Upper lobe of right lung (tissue), 1 donor: ENCODE measurements at regions not wholly inside any gene's neighbourhood (a gene's known extent, or its start where the extent isn't known, plus 50 kb on each side); places are given as distances from the start of the nearest gene placed in this dataset.
"Not testable (repeated sequence)": the region's sequence is repeated elsewhere in the genome, so short reads cannot be mapped to it uniquely, and the experiment has no call there.

Experiments used
- ATAC-seq: fragments of 200-7000 bp; cut with Tn5 transposase; one replicate; pipeline ENCODE4 v1.9.1; 2020; ENCODE audit warnings: mild to moderate bottlenecking, moderate library complexity
- DNase-seq: peaks from one replicate; pipeline ENCODE4 v3.0.0-alpha.2; 2020
- H3K27ac ChIP-seq: fragments of 200-600 bp; one replicate; pipeline ENCODE4 v1.8.0; 2022
- H3K27me3 ChIP-seq: fragments of 200-600 bp; one replicate; pipeline ENCODE4 v1.8.0; 2022; ENCODE audit warnings: mild to moderate bottlenecking
- H3K36me3 ChIP-seq: fragments of 200-600 bp; one replicate; pipeline ENCODE4 v1.8.0; 2022
- H3K4me1 ChIP-seq: fragments of 200-600 bp; one replicate; pipeline ENCODE4 v1.8.0; 2022
- H3K4me3 ChIP-seq: fragments of 200-600 bp; one replicate; pipeline ENCODE4 v1.8.0; 2022; ENCODE audit warnings: mild to moderate bottlenecking
- H3K9me3 ChIP-seq: fragments of 200-600 bp; one replicate; pipeline ENCODE4 v1.8.0; 2022
- intact Hi-C: fragments of 100-400 bp; cut with DNase I; formaldehyde crosslinking; loops from one replicate; pipeline ENCODE4 v1.11.0; 2022
- TF ChIP-seq, protein P1 (sequence below): fragments of 200-600 bp; IDR thresholded peaks from one replicate; pipeline ENCODE4 v1.8.0; 2022; ENCODE audit warnings: antibody characterized with exemption
- donor health status: DM: no; HTN: yes; CAD: no; lungs with severe emphysema.

DNA sequence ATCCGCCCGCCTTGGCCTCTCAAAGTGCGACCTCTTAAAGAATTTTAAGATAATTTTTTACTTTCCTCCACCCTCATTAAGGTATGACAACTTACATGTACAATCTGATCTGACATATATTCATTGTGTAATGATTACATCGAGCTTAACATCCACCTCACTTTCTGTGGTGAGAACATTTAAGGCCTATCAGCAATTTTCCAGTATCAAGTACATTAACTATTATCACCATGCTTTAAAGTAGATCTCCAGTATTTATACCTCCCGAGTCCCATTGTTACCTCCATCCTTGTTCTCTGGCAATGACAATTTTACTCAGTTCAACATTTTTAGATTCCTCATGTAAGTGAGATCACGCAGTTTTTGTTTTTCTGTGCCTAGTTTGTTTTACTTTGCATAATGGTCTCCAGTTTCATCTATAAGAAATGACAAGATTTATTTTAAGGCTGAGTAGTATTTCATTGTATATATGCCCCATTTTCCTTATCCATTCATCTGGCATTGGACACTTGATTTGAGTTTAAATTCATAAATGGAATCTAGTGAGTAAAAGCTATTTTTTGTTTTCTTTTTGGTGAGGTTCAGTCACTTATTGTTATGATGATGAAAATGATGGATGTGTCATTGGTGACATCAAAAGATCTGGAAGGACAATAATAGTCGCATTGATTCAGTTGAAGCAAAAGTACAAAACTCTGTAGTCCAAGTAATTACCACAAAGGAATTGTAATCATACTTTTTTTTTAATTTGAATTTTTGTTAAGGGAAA, 87.0 kb downstream of the OR2B2 start:
- Histone ChIP-seq H3K27me3 (peaks cover 9% of the 10 kb centered on the region), H3K36me3 (no peaks in the 10 kb centered on the region), H3K9me3 (no peaks in the 10 kb centered on the region), H3K4me1 (no peaks in the 10 kb centered on the region), H3K4me3 (peak overlapping the region; percentile 49), H3K27ac (peak overlapping the region; percentile 60)
- intact Hi-C loops: no loop called here
- TF ChIP-seq, protein P1, sequence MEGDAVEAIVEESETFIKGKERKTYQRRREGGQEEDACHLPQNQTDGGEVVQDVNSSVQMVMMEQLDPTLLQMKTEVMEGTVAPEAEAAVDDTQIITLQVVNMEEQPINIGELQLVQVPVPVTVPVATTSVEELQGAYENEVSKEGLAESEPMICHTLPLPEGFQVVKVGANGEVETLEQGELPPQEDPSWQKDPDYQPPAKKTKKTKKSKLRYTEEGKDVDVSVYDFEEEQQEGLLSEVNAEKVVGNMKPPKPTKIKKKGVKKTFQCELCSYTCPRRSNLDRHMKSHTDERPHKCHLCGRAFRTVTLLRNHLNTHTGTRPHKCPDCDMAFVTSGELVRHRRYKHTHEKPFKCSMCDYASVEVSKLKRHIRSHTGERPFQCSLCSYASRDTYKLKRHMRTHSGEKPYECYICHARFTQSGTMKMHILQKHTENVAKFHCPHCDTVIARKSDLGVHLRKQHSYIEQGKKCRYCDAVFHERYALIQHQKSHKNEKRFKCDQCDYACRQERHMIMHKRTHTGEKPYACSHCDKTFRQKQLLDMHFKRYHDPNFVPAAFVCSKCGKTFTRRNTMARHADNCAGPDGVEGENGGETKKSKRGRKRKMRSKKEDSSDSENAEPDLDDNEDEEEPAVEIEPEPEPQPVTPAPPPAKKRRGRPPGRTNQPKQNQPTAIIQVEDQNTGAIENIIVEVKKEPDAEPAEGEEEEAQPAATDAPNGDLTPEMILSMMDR: no peak
- DNase-seq: no peak
- no peak for ATAC-seq

DNA sequence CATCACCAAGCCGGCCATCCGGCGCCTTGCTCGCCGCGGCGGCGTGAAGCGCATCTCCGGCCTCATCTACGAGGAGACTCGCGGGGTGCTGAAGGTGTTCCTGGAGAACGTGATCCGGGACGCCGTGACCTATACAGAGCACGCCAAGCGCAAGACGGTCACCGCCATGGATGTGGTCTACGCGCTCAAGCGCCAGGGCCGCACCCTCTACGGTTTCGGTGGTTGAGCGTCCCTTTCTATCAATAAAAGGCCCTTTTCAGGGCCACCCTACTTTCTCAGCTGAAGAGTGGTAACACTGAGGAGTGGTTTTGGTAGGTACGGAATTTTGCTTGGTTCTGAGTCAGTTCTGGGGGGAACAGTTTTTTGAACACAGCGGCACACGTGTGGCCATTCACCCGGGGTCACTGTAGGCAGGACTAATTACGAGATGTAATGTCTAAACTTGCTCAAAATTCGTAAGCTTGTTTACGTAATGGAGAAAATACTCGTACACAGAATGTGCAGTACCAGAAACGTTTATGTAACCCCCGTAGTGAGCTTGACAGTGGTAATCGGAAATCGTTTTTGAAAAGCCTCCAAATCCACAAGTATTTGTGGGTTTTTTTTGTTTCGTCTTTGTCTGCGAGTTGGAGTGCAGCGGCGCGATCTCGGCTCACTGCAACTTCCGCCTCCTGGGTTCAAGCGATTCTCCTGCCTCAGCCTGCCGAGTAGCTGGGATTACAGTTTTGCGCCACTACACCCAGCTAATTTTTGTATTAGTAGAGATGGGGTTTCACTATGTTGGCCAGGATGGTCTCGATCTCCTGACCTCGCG, 87.8 kb downstream of the OR2B2 start:
- H3K27me3 ChIP-seq: not testable (repeated sequence)
- H3K4me3 ChIP-seq: peak overlapping the region; percentile 49
- peak; percentile 66 for DNase-seq

DNA sequence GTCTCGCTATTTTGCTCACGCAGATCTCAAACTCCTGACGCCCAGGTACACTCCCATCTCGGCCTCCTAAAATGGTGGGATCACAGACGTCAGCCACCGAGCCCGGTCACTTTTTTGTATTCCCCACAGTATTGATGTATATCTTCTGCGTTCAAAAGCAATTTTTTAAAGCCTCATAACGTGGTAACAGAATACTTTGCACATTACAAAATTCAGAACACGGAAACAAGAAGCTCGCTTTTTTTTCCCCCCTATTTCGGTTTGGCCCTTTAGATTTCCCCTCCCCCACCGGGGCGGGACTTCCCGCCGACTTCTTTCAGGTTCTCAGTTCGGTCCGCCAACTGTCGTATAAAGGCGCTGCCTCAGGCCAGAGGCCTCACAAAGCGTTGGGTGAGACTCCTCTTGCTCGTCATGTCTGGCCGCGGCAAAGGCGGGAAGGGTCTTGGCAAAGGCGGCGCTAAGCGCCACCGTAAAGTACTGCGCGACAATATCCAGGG, 88.4 kb downstream of the OR2B2 start:
- peak overlapping the region; percentile 49 for H3K4me3 ChIP-seq
- intact Hi-C loops: not testable (repeated sequence)
- H3K27ac ChIP-seq: peak overlapping the region; percentile 65

More for the DNA sequence above, 87.8 kb downstream of the OR2B2 start:
- H3K4me1 ChIP-seq, H3K36me3 ChIP-seq, H3K9me3 ChIP-seq, intact Hi-C loops: not testable (repeated sequence)
- H3K27ac ChIP-seq: peak overlapping the region; percentile 60
- ATAC-seq: peak; percentile 86

GRCh38 chr6:27816906-27817305, 95.3 kb downstream of the OR2B2 start:
- no peak for ATAC-seq

More for the DNA sequence above, 88.4 kb downstream of the OR2B2 start:
- ATAC-seq: peak; percentile 96
- not testable (repeated sequence) for H3K4me1 ChIP-seq, H3K36me3 ChIP-seq, H3K9me3 ChIP-seq
- peaks cover 11% of the 10 kb centered on the region for H3K27me3 ChIP-seq
- DNase-seq: peak; percentile 71

GRCh38 chr6:27814665-27815424, 97.4 kb downstream of the OR2B2 start:
- peak overlapping the region; percentile 45 for H3K4me3 ChIP-seq
- intact Hi-C loops: no loop called here
- no peaks in the 10 kb centered on the region for H3K9me3 ChIP-seq
- peaks cover 25% of the 10 kb centered on the region for H3K27me3 ChIP-seq
- ATAC-seq (peak; percentile 83), DNase-seq (no peak)
- no peaks in the 10 kb centered on the region for H3K4me1 ChIP-seq
- H3K27ac ChIP-seq: no peak overlapping the region
- H3K36me3 ChIP-seq: no peaks in the 10 kb centered on the region
- TF ChIP-seq, protein P1: no peak

More at GRCh38 chr6:27816906-27817305, 95.3 kb downstream of the OR2B2 start:
- no peak overlapping the region for H3K27ac ChIP-seq
- H3K4me3 ChIP-seq: no peak overlapping the region
- no peak for DNase-seq
- TF ChIP-seq, protein P1: no peak
- no peaks in the 10 kb centered on the region for H3K9me3 ChIP-seq
- H3K27me3 ChIP-seq: peaks cover 25% of the 10 kb centered on the region
- no peaks in the 10 kb centered on the region for H3K36me3 ChIP-seq
- intact Hi-C loops: no loop called here
- H3K4me1 ChIP-seq: no peaks in the 10 kb centered on the region

- DNase-seq, H3K4me1 ChIP-seq, H3K9me3 ChIP-seq, H3K36me3 ChIP-seq, intact Hi-C loops, H3K27ac ChIP-seq: not testable (repeated sequence)
- peak; percentile 52 for ATAC-seq
- Histone ChIP-seq H3K27me3 (peaks cover 25% of the 10 kb centered on the region), H3K4me3 (peak overlapping the region; percentile 45)
Measured at GRCh38 chr6:27814415-27814664, 97.9 kb downstream of the OR2B2 start.
